Islet precursor cell (in vitro differentiated cells): ENCODE measurements at regions not wholly inside any gene's neighbourhood (a gene's known extent, or its start where the extent isn't known, plus 50 kb on each side); places are given as distances from the start of the nearest gene placed in this dataset.

Experiments
- DNase-seq: peaks from one replicate; pipeline ENCODE4 v3.0.0-alpha.2; 2018

GRCh38 chr12:102781117-102781516 lies 135.9 kb downstream of the PAH start:
- DNase-seq, result no peak

- DNase-seq, result no peak
These were observed 141.0 kb downstream of the PAH start for GRCh38 chr12:102776041-102776440.

DNA sequence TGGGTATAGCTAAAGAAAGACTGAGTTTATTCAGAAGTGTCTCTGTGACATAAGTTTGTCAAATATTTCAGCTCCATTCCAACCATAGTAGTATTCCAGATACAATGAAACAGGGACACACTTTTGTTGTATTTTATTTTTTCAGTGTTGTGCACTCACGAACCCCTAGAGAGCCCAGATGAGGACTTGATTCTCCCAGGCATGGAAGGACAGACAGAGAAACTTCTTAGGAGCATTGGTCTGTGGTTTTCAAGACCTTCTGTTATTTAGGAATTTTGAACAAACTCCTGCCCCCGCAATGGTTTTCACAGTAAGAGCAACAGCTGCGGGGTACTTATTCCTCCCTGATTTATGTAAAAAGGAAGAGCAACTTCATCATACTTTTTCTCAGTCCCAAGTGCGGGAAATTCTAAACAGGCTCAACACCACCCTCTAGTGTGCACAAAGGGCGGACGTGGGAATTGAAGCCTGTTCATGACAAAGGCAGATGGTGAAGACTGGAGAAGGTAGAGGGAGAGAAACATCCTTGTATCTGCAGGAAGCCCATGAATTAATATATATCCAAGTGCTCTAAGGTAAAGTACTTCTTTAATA lies 147.6 kb downstream of the PAH start:
- peak; percentile 86 for DNase-seq

- no peak for DNase-seq
These were observed 150.1 kb downstream of the PAH start for GRCh38 chr12:102766961-102767360.

GRCh38 chr12:102765736-102766135 lies 151.3 kb downstream of the PAH start:
- DNase-seq, result no peak

GRCh38 chr12:102763471-102763870 lies 153.6 kb downstream of the PAH start:
- no peak for DNase-seq

GRCh38 chr12:102763061-102763460 lies 154.0 kb downstream of the PAH start:
- no peak for DNase-seq

DNA sequence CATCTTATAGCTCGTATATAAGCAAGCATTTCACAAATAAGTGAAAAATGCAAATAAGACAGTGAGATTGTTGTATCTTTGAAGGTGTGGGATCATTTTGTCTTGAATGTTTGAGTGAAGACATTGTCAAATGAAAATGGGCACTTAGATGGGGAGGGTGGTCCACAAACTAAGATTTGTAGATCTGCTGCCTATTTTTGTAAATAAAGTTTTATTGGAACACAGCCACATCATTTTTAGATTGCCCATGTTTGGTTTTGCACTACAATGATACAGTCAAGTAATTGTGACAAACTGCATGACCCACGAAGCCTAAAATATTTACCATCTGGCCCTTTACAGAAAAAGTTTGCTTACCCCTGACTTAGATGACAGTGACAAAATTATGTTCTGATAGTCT lies 156.7 kb downstream of the PAH start:
- no peak for DNase-seq

DNA sequence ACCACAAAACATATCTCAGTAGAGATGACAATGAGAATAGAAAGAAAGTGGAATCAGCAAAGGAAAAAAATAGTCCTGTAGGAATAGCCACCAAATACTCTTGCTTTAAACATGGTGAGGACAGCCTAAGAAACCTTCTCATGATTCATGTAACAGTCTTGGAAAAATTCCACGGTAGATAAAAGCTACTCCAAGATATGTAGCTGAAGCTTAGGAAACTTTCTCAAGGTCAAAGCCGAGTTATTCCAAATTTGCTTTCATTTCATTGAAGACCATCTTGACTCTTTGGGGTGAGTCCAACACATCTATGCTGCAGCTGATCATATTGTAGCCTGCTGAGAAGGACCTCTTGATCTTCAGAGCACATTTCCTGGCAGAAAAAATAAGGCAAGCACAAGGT lies 157.6 kb downstream of the PAH start:
- no peak for DNase-seq

DNA sequence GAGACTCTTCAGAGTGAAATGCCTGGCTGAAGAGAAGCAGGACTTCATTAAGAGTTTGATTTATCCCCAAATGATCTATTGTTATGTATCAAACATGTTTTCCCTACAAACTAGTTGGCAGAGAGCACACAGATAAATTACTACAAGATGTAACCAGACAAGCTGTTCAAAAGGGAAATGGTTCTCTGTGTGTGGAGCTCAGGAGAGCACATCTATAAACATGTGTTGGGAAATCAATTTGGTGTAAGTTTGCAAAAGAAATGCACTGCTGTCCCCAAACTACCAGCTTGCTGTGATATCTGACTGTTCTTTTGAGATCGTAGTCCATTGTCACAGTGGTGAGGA lies 159.2 kb downstream of the PAH start:
- DNase-seq, result no peak

GRCh38 chr12:102757154-102757881 lies 159.7 kb downstream of the PAH start:
- no peak for DNase-seq

- no peak for DNase-seq
These were observed 160.5 kb downstream of the PAH start for GRCh38 chr12:102756530-102756929.

GRCh38 chr12:102755266-102755665 lies 161.8 kb downstream of the PAH start:
- DNase-seq, result no peak

DNA sequence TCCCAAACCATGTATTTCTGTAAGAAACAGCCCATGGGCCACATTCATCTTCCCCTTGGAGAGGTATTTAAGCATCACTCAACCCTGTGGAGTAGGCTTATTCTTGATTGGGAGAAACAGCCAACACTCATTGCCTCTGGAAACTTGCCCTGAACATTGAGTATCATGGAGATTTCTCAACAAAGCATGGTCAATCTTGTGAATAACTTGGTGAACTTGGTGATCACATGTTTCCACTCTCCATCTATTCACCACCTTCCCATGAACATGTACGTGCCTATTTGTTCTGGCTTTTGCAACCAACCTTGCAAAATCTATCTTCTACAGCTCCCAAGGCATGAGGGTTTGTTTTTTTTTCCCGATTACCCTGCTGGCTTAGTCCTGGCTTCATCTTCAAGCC lies 163.2 kb downstream of the PAH start:
- no peak for DNase-seq

DNA sequence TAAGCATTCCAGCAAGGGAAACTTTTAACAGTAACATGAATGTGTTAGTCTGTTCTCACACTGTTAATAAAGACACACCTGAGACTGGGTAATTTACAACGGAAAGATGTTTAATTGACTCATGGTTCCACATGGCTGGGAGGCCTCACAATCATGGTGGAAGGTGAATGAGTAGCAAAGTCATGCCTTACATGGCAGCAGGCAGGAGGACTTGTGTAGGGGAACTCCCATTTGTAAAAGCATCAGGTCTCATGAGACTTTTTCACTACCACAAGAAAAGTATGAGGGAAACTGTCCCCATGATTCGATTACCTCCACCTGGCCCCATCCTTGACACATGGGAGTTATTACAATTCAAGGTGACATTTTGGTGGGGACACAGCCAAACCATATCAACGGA lies 168.3 kb downstream of the PAH start:
- no peak for DNase-seq

DNA sequence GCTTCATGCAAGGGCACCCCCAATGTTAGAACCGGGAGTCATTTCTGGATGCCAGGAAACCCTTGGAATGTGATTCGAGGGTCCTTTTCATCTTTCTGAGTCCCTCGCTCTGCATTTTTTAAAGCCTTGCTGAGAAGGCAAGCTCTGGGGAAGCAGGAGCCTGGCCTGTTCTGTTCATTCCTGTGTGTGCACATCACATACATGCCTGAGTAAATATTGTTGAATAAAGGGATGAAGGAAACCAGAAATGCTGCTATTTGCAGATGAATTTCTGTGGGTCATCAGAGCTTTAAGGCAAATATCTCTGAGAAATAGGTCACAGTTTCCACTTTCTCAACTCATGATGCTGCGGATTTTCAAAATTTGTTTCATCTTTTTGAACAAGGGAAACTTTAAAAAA lies 170.1 kb downstream of the PAH start:
- DNase-seq, result no peak

DNA sequence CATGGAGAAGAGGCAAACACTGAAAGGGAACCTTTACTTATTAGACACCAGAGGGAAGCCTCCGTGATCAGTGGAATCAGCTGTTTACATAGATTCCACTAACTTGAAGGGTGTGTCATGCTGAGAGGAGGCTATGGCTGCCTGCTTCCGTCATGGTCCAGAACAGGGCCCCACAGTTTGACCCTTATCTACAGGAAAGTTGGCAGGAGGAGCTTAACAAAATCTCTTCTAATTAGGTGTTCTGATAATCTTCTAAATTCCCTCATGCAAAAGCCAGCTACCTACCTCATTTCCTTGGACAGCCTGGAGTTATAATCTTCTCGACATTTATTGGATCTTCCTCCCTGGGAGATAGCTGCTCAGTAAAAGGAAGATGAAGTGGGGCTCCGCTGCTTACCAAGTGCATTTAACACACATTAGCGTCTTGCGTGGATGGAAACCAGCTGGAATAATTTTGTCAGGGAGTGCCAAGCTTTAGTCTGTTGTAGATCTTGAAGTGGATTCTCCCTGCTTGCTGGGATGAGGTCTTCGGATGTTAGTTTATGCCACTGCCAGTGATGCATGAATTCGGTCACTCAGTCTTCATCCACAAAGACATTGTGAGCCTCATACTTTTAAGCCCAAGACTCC lies 171.0 kb downstream of the PAH start:
- DNase-seq, result no peak

GRCh38 chr12:102741196-102741595 lies 175.8 kb downstream of the PAH start:
- no peak for DNase-seq

DNA sequence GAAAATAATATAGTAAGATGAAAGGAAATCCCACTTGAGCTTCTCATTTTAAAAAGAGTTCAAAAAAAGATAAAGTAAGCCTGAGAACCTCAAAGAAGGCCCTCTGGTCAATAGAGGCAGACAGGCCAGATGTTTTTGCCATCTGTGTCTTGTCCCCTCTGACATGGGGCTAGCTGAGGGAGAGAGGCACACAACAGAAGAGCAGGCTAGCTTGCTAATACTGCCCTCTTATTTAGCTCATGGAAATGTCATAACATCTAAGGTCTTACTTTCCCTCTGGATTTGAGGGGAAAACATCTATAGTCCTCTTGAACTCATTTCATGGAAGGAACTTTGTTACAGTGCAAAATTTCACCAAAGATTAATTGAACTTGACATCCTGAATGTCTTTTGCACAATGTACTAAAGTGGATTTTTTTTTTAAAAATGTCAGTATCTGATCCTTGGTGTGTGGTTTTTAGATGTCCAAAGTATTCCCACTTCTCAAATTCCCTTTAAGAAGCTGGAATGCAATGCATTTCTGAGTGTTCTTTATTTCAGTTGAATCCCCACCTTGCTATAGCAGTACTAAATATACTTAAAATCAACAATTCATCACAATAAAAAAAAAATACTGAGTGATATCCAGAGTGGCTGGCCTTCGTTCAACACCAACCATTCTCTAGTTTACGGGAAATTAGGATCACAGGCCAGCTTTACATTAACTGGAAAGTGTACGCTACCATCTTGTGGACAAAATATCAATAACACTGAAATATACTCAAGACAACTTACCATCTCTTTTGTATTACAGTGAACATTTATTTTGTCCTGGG lies 176.7 kb downstream of the PAH start:
- no peak for DNase-seq

- DNase-seq, result no peak
These were observed 180.7 kb downstream of the PAH start for GRCh38 chr12:102736328-102736727.

DNA sequence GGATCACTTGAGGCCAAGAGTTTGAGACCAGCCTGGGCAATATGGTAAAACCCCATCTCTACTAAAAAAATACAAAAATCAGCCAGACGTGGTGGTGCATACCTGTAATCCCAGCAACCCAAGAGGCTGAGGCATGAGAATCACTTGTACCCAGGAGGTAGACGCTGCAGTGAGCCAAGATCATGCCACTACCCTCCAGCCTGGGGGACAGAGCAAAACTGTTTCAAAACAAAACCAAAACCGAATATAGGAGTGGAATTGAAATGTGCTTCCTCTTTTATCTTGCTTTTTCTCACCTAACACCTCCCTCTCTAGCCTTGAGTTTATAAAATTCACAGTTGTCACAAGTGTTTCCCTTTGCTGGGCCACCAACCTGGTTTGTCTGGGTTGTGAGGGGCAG lies 181.9 kb downstream of the PAH start:
- no peak for DNase-seq

DNA sequence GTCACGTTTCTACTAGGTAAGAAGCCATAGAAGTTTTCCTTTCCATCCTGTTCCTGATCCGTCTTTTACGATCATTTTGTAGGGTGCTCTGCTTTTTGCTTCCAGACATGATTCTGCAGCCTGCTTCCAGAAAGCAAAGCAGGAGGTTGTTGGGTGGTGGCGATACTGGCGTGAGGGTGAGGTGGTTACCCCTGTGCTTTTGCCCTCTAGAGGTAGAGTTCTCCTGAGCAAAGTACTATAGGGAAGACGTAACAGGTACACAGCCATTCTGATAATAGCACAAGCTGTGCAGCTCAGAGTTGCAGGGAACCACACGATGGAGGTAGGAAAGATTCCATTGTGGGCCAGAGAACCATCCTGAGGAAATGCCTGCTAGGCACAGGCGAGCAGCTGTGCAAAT lies 186.0 kb downstream of the PAH start:
- no peak for DNase-seq

DNA sequence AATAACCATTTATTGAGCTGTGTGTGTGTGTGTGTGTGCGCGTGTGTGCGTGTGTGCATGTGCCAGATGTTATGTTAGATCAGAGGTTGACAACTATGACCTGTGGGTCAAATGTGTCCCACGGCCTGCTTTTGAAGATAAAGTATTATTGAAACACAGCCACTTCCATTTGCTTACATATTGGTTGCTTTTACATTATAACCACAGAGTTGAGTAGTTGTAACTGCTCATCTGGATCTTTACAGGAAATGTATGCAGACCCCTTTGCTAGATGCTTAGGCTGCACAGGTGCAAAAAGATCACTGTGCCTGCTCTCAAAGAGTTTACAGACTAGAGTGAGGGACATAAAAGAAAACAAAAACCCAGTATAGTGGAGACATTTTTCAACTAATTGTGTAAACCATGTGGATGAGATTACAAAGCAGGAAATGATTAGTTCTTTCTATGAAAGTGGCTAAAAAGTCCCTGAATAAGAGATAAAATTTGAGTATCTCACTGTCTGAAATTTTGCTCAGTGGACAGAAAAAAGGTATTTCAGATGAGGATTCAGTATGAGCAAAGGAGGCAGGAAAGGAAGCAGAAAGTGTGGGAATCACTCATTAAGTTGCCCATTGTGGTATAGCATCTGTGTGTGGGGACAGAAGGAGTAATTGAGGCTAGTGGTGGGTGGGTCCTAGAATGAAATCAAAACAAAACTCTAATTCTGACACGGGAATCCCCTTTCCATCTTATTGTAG lies 188.4 kb downstream of the PAH start:
- DNase-seq, result no peak
